Urinary bladder (tissue), 3 donors: ENCODE measurements at regions not wholly inside any gene's neighbourhood (a gene's known extent, or its start where the extent isn't known, plus 50 kb on each side); places are given as distances from the start of the nearest gene placed in this dataset.

Source experiments
- DNase-seq: peaks from one replicate; pipeline ENCODE4 v3.0.0-alpha.2; 2015; ENCODE audit errors: extremely low spot score
- H3K27ac ChIP-seq: one replicate; pipeline ENCODE4 v1.5.1; 2013; ENCODE audit warnings: low read depth, mild to moderate bottlenecking, moderate library complexity
- H3K36me3 ChIP-seq: one replicate; pipeline ENCODE4 v1.6.1; 2013; ENCODE audit warnings: mild to moderate bottlenecking, moderate library complexity; ENCODE audit not compliant: insufficient read depth
- H3K4me1 ChIP-seq: one replicate; pipeline ENCODE4 v1.6.1; 2013; ENCODE audit warnings: mild to moderate bottlenecking, moderate library complexity; ENCODE audit not compliant: insufficient read depth
- H3K4me3 ChIP-seq: one replicate; pipeline ENCODE4 v1.5.1; 2013; ENCODE audit warnings: low read depth, low read length
- WGBS: extraction: QIAGEN DNeasy Blood & Tissue Kit; methylation state at CpG from one replicate; pipeline ENCODE4 v1.1.7; 2013; 5-methylcytosine and 5-hydroxymethylcytosine counted together
- donor health status: healthy with polysubstance abuse.
- donor health status: healthy.

DNA sequence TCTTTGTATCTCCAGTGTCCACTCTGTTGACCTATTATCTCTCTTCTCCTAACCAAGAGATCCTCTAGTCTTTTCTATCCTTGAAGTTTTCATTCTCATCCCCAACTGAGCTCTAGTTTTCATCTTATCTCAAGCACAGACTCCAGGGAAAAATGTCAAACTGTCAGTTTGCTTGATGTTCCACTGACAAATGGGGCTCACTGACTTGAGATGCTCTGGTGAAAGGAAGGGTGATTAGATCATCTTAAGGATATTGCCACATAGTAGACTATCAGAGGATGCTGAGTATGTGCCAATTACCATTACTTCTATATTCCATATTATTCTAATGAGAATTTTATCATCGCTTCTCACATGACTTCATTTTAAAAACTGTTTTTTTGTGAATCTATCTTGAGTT lies 2008.2 kb downstream of the ARAP2 start:
- no peak overlapping the region for H3K27ac ChIP-seq
- no peaks in the 10 kb centered on the region for H3K4me1 ChIP-seq
- no peak overlapping the region for H3K4me3 ChIP-seq
- no peak for DNase-seq
- 93% methylated on average over 1 of the region's 1 CpG for WGBS
- no peaks in the 10 kb centered on the region for H3K36me3 ChIP-seq

- no peak overlapping the region for H3K27ac ChIP-seq
- no peak for DNase-seq
- no peaks in the 10 kb centered on the region for H3K36me3 ChIP-seq
- H3K4me1 ChIP-seq: no peaks in the 10 kb centered on the region
- 86% methylated on average over 2 of the region's 2 CpGs for WGBS
- no peak overlapping the region for H3K4me3 ChIP-seq
Measured at GRCh38 chr4:34245276-34245675, 1999.0 kb downstream of the ARAP2 start.

- DNase-seq: no peak
- Histone ChIP-seq H3K4me3 (no peak overlapping the region), H3K36me3 (no peaks in the 10 kb centered on the region), H3K4me1 (no peaks in the 10 kb centered on the region), H3K27ac (no peak overlapping the region)
- 80% methylated on average over 1 of the region's 1 CpG for WGBS
Measured at GRCh38 chr4:34250562-34250961, 1993.8 kb downstream of the ARAP2 start.

DNA sequence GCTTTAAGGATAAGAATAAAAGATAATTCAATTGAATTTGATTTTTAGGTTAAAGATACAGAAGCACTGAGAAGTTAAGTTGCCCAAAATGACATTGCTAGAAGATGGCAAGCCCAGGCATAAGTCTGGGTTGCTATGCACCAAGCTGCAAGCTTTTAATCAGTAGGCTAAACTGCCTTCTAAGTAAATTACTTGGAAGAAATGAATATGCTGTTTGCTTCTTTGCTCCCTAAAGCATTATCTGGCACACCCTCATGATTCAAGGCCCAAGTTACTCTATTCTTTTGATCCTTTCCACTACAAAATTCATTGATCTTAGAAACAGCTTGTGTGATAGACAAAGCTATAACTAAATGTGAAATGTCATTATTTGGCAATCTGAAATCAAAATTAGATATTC lies 1991.1 kb downstream of the ARAP2 start:
- no peak for DNase-seq
- no peak overlapping the region for H3K27ac ChIP-seq

DNA sequence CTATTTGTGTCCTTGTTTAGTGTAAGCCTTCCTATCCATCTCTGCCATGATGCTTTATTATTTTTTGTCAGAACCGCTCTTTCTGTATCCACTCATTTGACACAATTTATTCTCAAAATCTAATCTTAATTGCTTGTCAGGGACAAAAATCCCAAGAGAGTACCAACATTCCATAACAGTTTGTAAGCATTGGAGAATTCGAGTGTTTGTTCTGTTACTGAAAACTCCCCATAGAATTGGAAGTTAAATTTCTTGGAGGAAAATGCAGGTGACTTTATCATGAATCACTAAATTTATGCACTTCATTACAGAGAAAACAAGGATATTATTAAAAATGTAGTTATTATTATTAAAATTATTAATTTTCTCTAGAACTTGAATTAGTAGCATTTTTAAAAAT lies 1986.1 kb downstream of the ARAP2 start:
- DNase-seq: no peak
- Histone ChIP-seq H3K36me3 (no peaks in the 10 kb centered on the region), H3K27ac (no peak overlapping the region), H3K4me3 (no peak overlapping the region), H3K4me1 (no peaks in the 10 kb centered on the region)
- 68% methylated on average over 2 of the region's 2 CpGs for WGBS

More for the DNA sequence above, 1991.1 kb downstream of the ARAP2 start:
- Histone ChIP-seq H3K4me3 (no peak overlapping the region), H3K36me3 (no peaks in the 10 kb centered on the region), H3K4me1 (no peaks in the 10 kb centered on the region)

DNA sequence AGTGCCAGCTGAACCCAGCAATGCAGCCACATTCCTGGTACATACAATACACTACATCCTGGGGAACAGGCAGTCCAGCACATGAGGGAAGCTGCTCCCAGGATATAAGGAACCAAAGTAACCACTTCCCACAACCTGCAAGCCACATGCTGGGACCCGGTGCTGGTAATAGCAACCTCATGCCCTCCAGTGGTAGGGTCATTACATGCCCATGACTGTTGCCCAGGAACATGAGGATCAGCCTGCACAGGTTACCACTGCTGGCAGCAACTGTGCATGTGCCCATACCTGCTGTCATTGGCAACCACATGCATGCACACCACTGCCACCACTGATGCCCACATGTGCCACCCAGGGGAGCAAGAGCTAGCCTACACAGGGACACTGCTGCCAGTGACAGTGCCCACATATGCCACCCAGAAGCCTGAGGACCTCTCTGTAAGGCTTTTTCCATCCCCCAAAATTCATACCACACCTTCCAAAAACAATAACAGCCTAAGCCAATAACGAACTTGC lies 1982.5 kb downstream of the ARAP2 start:
- Histone ChIP-seq H3K4me3 (no peak overlapping the region), H3K4me1 (no peaks in the 10 kb centered on the region), H3K27ac (no peak overlapping the region), H3K36me3 (no peaks in the 10 kb centered on the region)
- 80% methylated on average over 2 of the region's 2 CpGs for WGBS
- no peak for DNase-seq

DNA sequence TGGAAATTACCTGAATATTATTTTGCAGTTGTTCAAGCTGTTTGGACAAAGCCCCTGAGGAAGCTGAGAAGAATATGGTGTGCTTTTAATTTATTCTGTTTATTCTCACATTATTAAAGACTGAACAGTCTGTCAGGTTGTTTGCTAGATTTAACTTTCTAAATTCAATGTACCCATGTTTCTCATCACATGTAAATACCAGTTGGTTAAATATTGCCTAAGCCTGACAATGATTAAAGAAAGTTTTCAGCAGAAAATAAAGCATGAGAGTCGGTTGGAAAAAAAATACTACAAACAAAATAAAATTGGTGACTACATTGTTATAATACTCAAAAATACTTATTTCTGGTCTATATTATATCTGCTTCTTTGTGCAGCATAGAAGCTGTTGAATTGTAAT lies 1974.7 kb downstream of the ARAP2 start:
- H3K36me3 ChIP-seq: no peaks in the 10 kb centered on the region
- no peak overlapping the region for H3K27ac ChIP-seq
- no peak for DNase-seq
- H3K4me3 ChIP-seq: no peak overlapping the region
- 79% methylated on average over 1 of the region's 1 CpG for WGBS
- H3K4me1 ChIP-seq: no peaks in the 10 kb centered on the region

GRCh38 chr4:34271479-34272355 lies 1972.6 kb downstream of the ARAP2 start:
- H3K36me3 ChIP-seq: no peaks in the 10 kb centered on the region
- H3K27ac ChIP-seq: no peak overlapping the region
- no peaks in the 10 kb centered on the region for H3K4me1 ChIP-seq
- WGBS: 82% methylated on average over 5 of the region's 5 CpGs
- no peak for DNase-seq
- no peak overlapping the region for H3K4me3 ChIP-seq

DNA sequence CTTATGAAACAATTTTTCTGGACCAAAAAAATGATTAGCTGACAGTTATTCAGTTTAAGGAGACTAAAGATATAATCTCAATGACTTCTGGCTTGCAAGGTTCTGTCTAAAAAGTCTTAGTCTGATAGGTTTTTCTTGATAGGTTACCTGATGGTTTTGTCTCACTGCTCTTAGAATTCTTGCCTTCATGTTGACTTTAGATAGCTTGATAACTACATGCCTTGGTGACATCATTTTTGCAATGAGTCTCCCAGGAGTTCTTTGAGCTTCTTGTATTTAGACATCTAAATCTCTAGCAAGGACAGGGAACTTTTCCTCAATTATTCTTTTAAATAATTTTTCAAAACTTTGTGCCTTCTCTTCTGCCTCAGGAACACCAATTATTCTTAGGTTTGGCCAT lies 1965.3 kb downstream of the ARAP2 start:
- DNase-seq: no peak
- Histone ChIP-seq H3K36me3 (no peaks in the 10 kb centered on the region), H3K4me1 (no peaks in the 10 kb centered on the region), H3K27ac (no peak overlapping the region), H3K4me3 (no peak overlapping the region)

DNA sequence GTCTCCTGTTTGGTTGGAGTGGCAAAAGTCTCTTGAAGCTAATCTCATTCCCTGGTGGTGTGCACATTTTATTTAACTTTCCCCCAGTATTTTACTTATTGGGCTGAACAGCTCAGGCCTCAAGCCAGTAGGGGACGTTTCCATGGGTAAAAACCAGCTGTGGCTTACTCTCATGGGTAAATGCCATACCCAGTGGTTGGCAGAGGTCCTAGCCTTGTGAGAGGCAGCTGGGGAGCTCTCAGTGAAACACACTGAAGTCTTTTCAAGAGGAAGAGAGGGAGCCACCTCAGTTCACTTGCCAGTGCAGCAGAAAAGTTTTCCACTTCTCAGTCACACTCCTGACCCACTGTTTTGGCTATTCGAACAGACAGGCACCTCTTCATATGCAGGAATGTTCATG lies 1964.2 kb downstream of the ARAP2 start:
- no peaks in the 10 kb centered on the region for H3K36me3 ChIP-seq
- WGBS: 60% methylated on average over 2 of the region's 2 CpGs
- no peaks in the 10 kb centered on the region for H3K4me1 ChIP-seq
- H3K4me3 ChIP-seq: no peak overlapping the region
- H3K27ac ChIP-seq: no peak overlapping the region
- no peak for DNase-seq

- 78% methylated on average over 5 of the region's 5 CpGs for WGBS
- DNase-seq: no peak
- H3K27ac ChIP-seq: no peak overlapping the region
Measured at GRCh38 chr4:34281826-34282225, 1962.5 kb downstream of the ARAP2 start.

GRCh38 chr4:34289489-34289888 lies 1954.8 kb downstream of the ARAP2 start:
- no peak for DNase-seq
- 93% methylated on average over 3 of the region's 3 CpGs for WGBS
- H3K4me3 ChIP-seq: no peak overlapping the region
- no peaks in the 10 kb centered on the region for H3K36me3 ChIP-seq
- H3K4me1 ChIP-seq: no peaks in the 10 kb centered on the region
- no peak overlapping the region for H3K27ac ChIP-seq

More at GRCh38 chr4:34281826-34282225, 1962.5 kb downstream of the ARAP2 start:
- Histone ChIP-seq H3K4me1 (no peaks in the 10 kb centered on the region), H3K4me3 (no peak overlapping the region), H3K36me3 (no peaks in the 10 kb centered on the region)

DNA sequence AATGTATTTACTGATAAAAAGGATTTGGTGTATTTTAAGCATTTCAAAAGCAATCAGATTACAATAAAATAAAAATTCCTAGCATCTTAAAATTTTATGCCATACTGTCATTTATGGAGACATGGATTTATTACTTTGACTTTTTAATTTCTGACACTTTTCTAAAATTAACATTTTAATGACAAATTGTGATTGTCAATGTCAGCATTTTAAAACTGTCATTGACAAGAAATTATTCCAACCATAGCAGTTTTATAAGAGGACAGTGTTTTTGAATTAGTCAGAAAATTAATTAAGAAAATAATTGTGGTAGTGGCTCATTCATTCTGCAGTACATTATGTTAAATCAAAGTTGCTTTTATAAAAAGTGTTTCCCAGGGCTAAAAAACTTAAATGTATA lies 1954.4 kb downstream of the ARAP2 start:
- H3K4me3 ChIP-seq: no peak overlapping the region
- DNase-seq: no peak
- no peaks in the 10 kb centered on the region for H3K36me3 ChIP-seq
- no peak overlapping the region for H3K27ac ChIP-seq
- no peaks in the 10 kb centered on the region for H3K4me1 ChIP-seq

DNA sequence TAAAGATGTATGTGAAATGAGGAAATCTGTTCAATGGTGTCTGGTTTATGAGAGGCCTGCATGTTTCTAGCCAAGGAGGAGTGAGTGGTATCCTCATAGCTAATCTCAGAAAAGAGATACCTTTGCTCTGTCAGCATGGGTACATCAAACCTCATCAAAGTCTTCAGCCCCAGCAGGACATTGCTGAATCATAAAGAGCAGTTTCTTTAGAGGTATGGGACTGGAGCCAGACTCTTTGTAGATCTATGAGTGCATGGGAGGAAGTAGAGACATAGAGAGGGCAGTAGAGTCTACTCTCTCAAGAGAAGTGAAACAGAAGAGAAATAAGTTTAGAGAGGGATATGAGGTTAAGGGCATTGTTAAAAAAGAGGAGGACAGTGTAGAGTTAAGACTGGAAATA lies 1950.9 kb downstream of the ARAP2 start:
- Histone ChIP-seq H3K4me1 (no peaks in the 10 kb centered on the region), H3K36me3 (no peaks in the 10 kb centered on the region), H3K27ac (no peak overlapping the region), H3K4me3 (no peak overlapping the region)
- DNase-seq: no peak
